Midbrain (tissue), 1 donor: ENCODE measurements at regions not wholly inside any gene's neighbourhood (a gene's known extent, or its start where the extent isn't known, plus 50 kb on each side); places are given as distances from the start of the nearest gene placed in this dataset.
A peak's percentile ranks its signal among the peaks of the same experiment; 100 is the strongest.

Experiments
- DNase-seq: peaks from one replicate; lab custom pipeline; 2025; lab: John Stamatoyannopoulos, UW

DNA sequence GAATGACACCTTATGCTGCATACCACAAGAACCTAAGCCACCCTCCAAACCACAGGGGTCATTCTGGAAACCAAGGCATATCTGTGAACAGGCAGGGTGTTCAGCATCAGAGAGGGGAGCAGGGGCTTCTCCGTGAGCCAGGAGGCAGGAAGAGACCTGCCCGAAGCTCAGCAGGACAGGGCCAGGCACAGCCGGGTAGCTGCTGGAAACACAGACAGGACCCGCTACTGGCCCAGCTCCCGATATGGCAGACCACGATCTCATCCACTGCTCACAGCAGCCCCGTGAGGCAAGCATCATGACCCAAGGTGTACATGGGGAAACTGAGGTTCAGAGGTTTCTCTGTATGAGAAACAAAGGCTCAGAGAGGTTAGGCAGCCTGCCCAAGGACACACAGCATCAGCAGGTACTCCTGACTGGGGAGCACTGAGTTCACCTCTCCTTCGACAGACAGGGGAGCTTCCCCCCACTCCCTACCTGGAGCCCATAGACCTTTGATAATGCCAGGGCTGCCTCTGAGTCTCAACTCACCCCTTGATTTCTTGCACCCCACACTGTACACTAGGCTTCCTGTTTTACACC is 317.7 kb downstream of the MATN1 start:
- DNase-seq = no peak

- DNase-seq = no peak
Measured at GRCh38 chr1:30405081-30405480, 318.3 kb downstream of the MATN1 start.

GRCh38 chr1:30404341-30404740 is 319.0 kb downstream of the MATN1 start:
- DNase-seq = no peak

- DNase-seq = no peak
Measured at GRCh38 chr1:30403726-30404125, 319.7 kb downstream of the MATN1 start.

GRCh38 chr1:30403061-30403645 is 320.2 kb downstream of the MATN1 start:
- no peak for DNase-seq

- DNase-seq = no peak
Measured at GRCh38 chr1:30402031-30402430, 321.4 kb downstream of the MATN1 start.

GRCh38 chr1:30400507-30400906 is 322.9 kb downstream of the MATN1 start:
- no peak for DNase-seq

GRCh38 chr1:30399026-30399425 is 324.4 kb downstream of the MATN1 start:
- no peak for DNase-seq

DNA sequence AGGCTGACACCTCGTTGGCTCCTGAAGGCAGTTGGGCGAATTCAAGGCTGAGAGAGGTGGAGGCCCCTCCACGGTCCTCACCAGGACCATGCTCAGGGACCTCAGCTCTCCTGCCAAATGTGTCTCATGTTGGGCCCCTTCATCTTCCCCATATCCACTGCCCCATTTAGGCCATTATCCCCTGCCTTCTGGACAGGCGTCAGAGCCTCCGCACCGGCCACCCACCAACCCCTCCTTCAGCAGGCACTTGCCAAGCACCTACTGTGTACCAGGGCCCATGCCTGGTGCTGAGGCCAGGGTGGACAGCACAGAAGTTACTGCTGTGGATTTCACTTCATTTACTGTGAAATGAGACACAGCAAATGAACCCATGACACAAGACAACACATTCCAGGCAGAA is 325.8 kb downstream of the MATN1 start:
- no peak for DNase-seq

- DNase-seq = no peak
Measured at GRCh38 chr1:30395631-30396030, 327.8 kb downstream of the MATN1 start.

- no peak for DNase-seq
Measured at GRCh38 chr1:30388386-30388785, 335.0 kb downstream of the MATN1 start.

GRCh38 chr1:30386156-30386926 is 337.0 kb downstream of the MATN1 start:
- DNase-seq = no peak

DNA sequence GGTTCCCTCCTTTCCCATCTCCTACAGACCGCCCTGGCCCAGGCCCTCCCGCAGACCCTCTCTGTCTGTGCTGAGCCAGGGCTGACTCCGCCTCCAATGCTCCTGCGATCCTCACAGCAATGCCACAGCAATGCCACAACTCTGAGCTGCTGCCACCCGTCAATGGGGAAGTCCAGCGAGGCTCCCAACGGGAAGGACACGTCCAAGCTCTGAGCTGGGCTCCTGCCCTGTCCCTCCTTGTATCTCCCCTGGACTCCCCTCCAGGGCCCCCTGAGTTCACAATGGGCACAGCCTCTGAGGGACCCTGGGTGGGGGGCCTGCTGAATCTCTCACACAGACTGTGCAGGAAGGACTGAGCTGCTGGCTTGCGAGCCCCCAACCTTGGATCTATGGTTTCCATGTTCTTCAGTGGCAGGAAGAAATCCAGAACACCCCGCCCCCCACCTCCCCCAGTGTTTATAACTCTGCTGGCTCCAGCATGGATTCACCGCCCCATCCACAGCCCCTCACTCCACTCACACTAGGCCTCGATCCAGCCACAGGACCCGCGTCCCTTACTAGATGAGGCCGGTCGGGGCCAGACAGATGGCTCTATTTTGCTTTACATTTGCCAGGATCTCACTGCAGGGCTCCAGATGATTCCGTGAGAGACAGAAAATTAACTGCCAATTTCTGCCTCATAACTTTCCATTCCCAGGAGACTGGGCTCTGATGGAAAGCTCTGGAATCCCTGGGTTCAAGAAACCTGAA is 338.0 kb downstream of the MATN1 start:
- no peak for DNase-seq

GRCh38 chr1:30384286-30385245 is 338.8 kb downstream of the MATN1 start:
- DNase-seq = no peak

DNA sequence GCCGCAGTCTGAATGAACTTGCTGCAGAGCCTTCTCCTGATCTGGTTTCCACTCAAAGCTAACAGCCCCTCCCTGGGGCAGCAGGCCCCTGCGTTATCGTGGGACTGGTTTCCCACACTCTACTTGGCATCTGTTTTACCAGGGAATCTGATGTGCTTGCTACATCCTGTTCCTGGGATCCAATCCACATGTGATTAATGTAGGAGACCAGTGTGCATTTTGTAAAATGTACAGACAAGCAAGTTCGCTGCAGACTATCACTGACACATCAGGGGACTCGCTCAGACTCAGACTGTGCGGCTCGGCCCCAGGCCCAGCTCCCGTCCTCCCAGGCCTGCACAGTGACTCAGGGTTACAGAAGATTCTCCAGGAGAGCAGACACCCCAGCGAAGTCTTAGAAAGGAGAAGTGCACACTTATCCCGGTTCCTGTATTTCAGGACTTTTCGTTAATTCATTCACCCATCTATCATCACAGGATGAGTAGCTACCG is 340.1 kb downstream of the MATN1 start:
- DNase-seq = no peak

DNA sequence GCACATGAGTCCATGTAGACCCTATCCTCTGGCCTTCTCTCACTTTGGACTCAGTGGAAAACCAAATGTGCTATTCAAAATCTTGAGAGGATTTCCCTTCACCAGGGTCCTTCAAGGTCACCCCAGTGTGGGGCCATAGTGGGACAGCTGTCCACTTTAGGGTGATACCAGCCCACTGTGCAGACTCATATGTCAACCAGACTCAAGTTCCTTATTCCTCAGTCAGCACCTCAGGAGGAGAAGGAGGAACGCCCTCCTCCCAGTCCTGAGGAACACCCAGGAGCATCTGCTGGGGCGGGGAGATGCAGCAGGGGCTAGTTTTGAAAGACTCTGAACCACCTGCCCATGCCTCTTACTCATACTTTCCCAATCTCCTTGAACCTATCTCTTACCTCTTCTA is 340.9 kb downstream of the MATN1 start:
- no peak for DNase-seq

DNA sequence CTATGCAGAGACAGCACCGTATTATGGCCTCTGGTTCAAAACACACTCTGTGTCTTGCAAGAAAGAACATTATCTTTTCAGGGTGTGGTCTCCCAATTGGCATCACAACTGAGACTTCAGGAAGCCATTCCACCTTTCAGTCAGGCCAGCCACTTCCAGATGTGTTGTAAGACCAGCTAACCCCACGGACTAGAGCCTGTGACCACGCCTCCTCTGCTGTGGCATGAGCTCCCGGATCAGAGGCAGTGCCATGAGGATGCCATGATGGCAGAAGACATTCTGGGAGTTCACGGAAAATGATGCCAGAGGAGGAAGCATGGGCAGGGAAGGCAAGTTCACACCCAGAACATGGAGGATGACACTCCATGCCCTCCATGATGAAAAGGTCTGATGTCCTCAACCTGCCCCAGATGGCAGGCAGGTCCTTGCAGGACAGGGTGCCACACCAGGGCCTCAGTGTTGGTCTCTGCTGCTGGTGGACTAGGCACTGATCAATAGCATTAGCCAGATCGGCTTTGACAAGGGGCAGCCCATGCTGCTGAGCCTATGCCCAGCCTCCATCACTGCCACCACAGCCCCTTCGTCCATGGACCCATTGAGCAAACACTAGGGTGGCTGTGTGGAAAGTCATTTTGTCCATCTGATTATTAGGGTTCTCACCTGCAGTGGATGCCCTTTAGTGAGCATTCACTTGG is 341.6 kb downstream of the MATN1 start:
- no peak for DNase-seq

GRCh38 chr1:30381266-30381665 is 342.1 kb downstream of the MATN1 start:
- DNase-seq = no peak

DNA sequence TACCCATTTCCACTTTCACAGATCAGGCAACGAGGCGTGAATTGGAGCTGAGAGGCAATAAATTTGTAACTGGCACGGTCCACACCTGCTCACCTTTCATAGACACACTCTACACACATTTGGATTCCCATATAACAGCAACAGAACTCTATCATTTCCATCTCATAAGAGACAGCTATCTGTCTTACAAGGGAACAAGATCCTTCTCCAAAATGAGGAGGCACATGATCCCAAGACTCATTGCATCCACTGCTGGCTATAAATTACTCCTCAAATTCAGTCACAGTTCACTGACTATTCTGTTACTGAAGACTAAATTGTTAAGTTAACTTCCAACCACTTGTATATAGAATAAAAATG is 342.8 kb downstream of the MATN1 start:
- no peak for DNase-seq

- peak; percentile 67 for DNase-seq
Measured at GRCh38 chr1:30379684-30380624, 343.4 kb downstream of the MATN1 start.
